ENCODE measurements at regions not wholly inside any gene's neighbourhood (a gene's known extent, or its start where the extent isn't known, plus 50 kb on each side); places are given as distances from the start of the nearest gene placed in this dataset.

GRCh38 chr6:3610206-3610605 lies 141.3 kb downstream of the PXDC1 start:
- TF ChIP-seq CTCF (conservative IDR thresholded peaks at IDR 0.05 in 1 of 2, IDR thresholded peaks at IDR 0.05 in 1 of 2; ENCODE audit: extremely low read depth in 1 of 2, insufficient read depth in 1 of 2, low read depth in 1 of 2, low read length in 2 of 2) (no peak), EZH2 (IDR thresholded peaks at IDR 0.05; ENCODE audit: borderline replicate concordance, low read length) (no peak)

Data from mammary epithelial cell (primary cell).